GM04503 (cell line): ENCODE measurements at regions not wholly inside any gene's neighbourhood (a gene's known extent, or its start where the extent isn't known, plus 50 kb on each side); places are given as distances from the start of the nearest gene placed in this dataset.

Experiments used
- DNase-seq: peaks from one replicate; pipeline ENCODE4 v3.0.0-alpha.2; 2012; ENCODE audit warnings: low read depth

GRCh38 chr5:121667292-121667691 is 184.4 kb upstream of the FTMT start:
- no peak for DNase-seq

GRCh38 chr5:121668635-121669034 is 183.0 kb upstream of the FTMT start:
- no peak for DNase-seq

- DNase-seq = no peak
Observed at GRCh38 chr5:121671624-121672023, 180.1 kb upstream of the FTMT start.

GRCh38 chr5:121675924-121676323 is 175.8 kb upstream of the FTMT start:
- DNase-seq = no peak

GRCh38 chr5:121681229-121681855 is 170.3 kb upstream of the FTMT start:
- no peak for DNase-seq

GRCh38 chr5:121688126-121688525 is 163.6 kb upstream of the FTMT start:
- DNase-seq = no peak

- no peak for DNase-seq
Observed at GRCh38 chr5:121688781-121689180, 162.9 kb upstream of the FTMT start.

- no peak for DNase-seq
Observed at GRCh38 chr5:121691478-121691877, 160.2 kb upstream of the FTMT start.

- DNase-seq = no peak
Observed at GRCh38 chr5:121692158-121692557, 159.5 kb upstream of the FTMT start.

GRCh38 chr5:121693864-121694263 is 157.8 kb upstream of the FTMT start:
- DNase-seq = no peak

GRCh38 chr5:121695307-121695706 is 156.4 kb upstream of the FTMT start:
- no peak for DNase-seq

- DNase-seq = no peak
Observed at GRCh38 chr5:121698690-121699089, 153.0 kb upstream of the FTMT start.

GRCh38 chr5:121701731-121702130 is 150.0 kb upstream of the FTMT start:
- no peak for DNase-seq

- DNase-seq = no peak
Observed at GRCh38 chr5:121702682-121703081, 149.0 kb upstream of the FTMT start.

- no peak for DNase-seq
Observed at GRCh38 chr5:121704291-121704690, 147.4 kb upstream of the FTMT start.

- DNase-seq = no peak
Observed at GRCh38 chr5:121706686-121707085, 145.0 kb upstream of the FTMT start.

- DNase-seq = no peak
Observed at GRCh38 chr5:121707178-121707577, 144.5 kb upstream of the FTMT start.

- DNase-seq = no peak
Observed at GRCh38 chr5:121711416-121711815, 140.3 kb upstream of the FTMT start.

GRCh38 chr5:121719255-121719654 is 132.4 kb upstream of the FTMT start:
- DNase-seq = no peak

- no peak for DNase-seq
Observed at GRCh38 chr5:121725450-121725849, 126.2 kb upstream of the FTMT start.

- DNase-seq = no peak
Observed at GRCh38 chr5:121726991-121727390, 124.7 kb upstream of the FTMT start.

GRCh38 chr5:121731377-121731776 is 120.3 kb upstream of the FTMT start:
- DNase-seq = no peak

- no peak for DNase-seq
Observed at GRCh38 chr5:121735618-121736017, 116.1 kb upstream of the FTMT start.

GRCh38 chr5:121737120-121737519 is 114.6 kb upstream of the FTMT start:
- DNase-seq = no peak

- no peak for DNase-seq
Observed at GRCh38 chr5:121741156-121741555, 110.5 kb upstream of the FTMT start.
